ENCODE measurements at regions not wholly inside any gene's neighbourhood (a gene's known extent, or its start where the extent isn't known, plus 50 kb on each side); places are given as distances from the start of the nearest gene placed in this dataset.

DNA sequence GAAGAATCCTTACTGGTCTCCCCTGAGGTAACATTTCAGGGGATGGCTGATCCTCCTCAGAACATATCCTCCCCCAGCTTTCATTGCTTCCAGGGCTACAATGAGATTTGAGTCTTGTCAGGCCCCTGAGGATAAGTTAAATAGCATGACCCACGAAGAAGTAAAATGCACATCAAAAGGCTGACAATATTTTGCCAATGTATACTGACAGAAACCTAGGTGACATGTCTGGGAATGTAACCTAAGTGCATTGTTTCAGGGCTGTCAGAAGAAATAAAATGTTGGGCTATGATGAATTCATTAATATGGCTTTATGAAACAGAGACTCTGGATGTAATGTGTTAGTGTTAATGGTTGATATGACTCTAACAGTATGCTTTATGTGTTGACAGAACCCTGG, 471.5 kb downstream of the HDGFL1 start:
- no peak for TF ChIP-seq POLR2AphosphoS5 (IDR thresholded peaks at IDR 0.05)
- TF ChIP-seq, protein P1, sequence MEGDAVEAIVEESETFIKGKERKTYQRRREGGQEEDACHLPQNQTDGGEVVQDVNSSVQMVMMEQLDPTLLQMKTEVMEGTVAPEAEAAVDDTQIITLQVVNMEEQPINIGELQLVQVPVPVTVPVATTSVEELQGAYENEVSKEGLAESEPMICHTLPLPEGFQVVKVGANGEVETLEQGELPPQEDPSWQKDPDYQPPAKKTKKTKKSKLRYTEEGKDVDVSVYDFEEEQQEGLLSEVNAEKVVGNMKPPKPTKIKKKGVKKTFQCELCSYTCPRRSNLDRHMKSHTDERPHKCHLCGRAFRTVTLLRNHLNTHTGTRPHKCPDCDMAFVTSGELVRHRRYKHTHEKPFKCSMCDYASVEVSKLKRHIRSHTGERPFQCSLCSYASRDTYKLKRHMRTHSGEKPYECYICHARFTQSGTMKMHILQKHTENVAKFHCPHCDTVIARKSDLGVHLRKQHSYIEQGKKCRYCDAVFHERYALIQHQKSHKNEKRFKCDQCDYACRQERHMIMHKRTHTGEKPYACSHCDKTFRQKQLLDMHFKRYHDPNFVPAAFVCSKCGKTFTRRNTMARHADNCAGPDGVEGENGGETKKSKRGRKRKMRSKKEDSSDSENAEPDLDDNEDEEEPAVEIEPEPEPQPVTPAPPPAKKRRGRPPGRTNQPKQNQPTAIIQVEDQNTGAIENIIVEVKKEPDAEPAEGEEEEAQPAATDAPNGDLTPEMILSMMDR (IDR thresholded peaks at IDR 0.05 in 8 of 11, conservative IDR thresholded peaks at IDR 0.05 in 3 of 11): no peak
- TF ChIP-seq POLR2A (IDR thresholded peaks at IDR 0.05): no peak
